H9 (cell line): ENCODE measurements at regions not wholly inside any gene's neighbourhood (a gene's known extent, or its start where the extent isn't known, plus 50 kb on each side); places are given as distances from the start of the nearest gene placed in this dataset.

ENCODE experiments used
- DNase-seq: peaks from one replicate; pipeline ENCODE4 v3.0.0-alpha.2; 2017
- H2AFZ ChIP-seq: one replicate; pipeline ENCODE4 v1.6.1; 2013; ENCODE audit warnings: mild to moderate bottlenecking, low read length, control low read depth, moderate library complexity
- H2AK5ac ChIP-seq: 2 replicates; pipeline ENCODE4 v1.6.1; 2013; ENCODE audit warnings: low read length, control low read depth, mixed read lengths; ENCODE audit not compliant: insufficient read length
- H2BK120ac ChIP-seq: one replicate; pipeline ENCODE4 v1.6.1; 2013; ENCODE audit warnings: low read depth, mild to moderate bottlenecking, low read length, control low read depth, inconsistent platforms; ENCODE audit not compliant: poor library complexity, severe bottlenecking
- H2BK12ac ChIP-seq: 2 replicates; pipeline ENCODE4 v1.6.1; 2013; ENCODE audit warnings: low read length, control low read depth, mixed read lengths, low read depth; ENCODE audit not compliant: insufficient read length
- H2BK15ac ChIP-seq: 2 replicates; pipeline ENCODE4 v1.6.1; 2013; ENCODE audit warnings: low read depth, low read length, control low read depth
- H2BK20ac ChIP-seq: one replicate; pipeline ENCODE4 v1.6.1; 2013; ENCODE audit warnings: low read depth, mild to moderate bottlenecking, low read length, control low read depth, inconsistent platforms; ENCODE audit not compliant: poor library complexity, severe bottlenecking
- H2BK5ac ChIP-seq: 2 replicates; pipeline ENCODE4 v1.6.1; 2013; ENCODE audit warnings: low read length, control low read depth, mixed read lengths; ENCODE audit not compliant: insufficient read length
- H3K14ac ChIP-seq: 2 replicates; pipeline ENCODE4 v1.6.1; 2013; ENCODE audit warnings: low read length, control low read depth; ENCODE audit not compliant: insufficient read depth
- H3K18ac ChIP-seq: 2 replicates; pipeline ENCODE4 v1.6.1; 2013; ENCODE audit warnings: low read depth, mild to moderate bottlenecking, mixed read lengths, low read length, control low read depth; ENCODE audit not compliant: insufficient read length
- H3K23ac ChIP-seq: 2 replicates; pipeline ENCODE4 v1.6.1; 2013; ENCODE audit warnings: low read length, control low read depth, mixed read lengths, low read depth; ENCODE audit not compliant: insufficient read length
- H3K23me2 ChIP-seq: 2 replicates; pipeline ENCODE4 v1.6.1; 2013; ENCODE audit warnings: low read depth, mild to moderate bottlenecking, mixed read lengths, low read length, control low read depth; ENCODE audit not compliant: insufficient read length, poor library complexity, severe bottlenecking
- H3K27ac ChIP-seq: 2 replicates; pipeline ENCODE4 v1.5.1; 2013; ENCODE audit warnings: low read length, control low read depth, mixed read lengths, low read depth; ENCODE audit not compliant: insufficient read length
- H3K27me3 ChIP-seq: 2 replicates; pipeline ENCODE4 v1.6.1; 2013; ENCODE audit warnings: low read length, control low read depth, inconsistent platforms; ENCODE audit not compliant: insufficient read depth
- H3K4ac ChIP-seq: 2 replicates; pipeline ENCODE4 v1.6.1; 2013; ENCODE audit warnings: low read depth, mild to moderate bottlenecking, control low read depth, inconsistent platforms, low read length, moderate library complexity
- H3K4me1 ChIP-seq: 2 replicates; pipeline ENCODE4 v1.6.1; 2013; ENCODE audit warnings: low read length, control low read depth, inconsistent platforms; ENCODE audit not compliant: insufficient read depth
- H3K4me2 ChIP-seq: 2 replicates; pipeline ENCODE4 v1.6.1; 2013; ENCODE audit warnings: low read length, control low read depth, mixed read lengths; ENCODE audit not compliant: insufficient read length, insufficient read depth
- H3K56ac ChIP-seq: 2 replicates; pipeline ENCODE4 v1.6.1; 2013; ENCODE audit warnings: low read depth, mild to moderate bottlenecking, mixed read lengths, low read length, control low read depth; ENCODE audit not compliant: insufficient read length
- H3K79me1 ChIP-seq: 2 replicates; pipeline ENCODE4 v1.6.1; 2013; ENCODE audit warnings: low read depth, mild to moderate bottlenecking, moderate library complexity, low read length, control low read depth, inconsistent platforms; ENCODE audit not compliant: insufficient read depth, poor library complexity, severe bottlenecking
- H3K79me2 ChIP-seq: 2 replicates; pipeline ENCODE4 v1.6.1; 2013; ENCODE audit warnings: low read length, control low read depth, inconsistent platforms; ENCODE audit not compliant: insufficient read depth
- H3K9ac ChIP-seq: 2 replicates; pipeline ENCODE4 v1.6.1; 2013; ENCODE audit warnings: low read length, control low read depth, mixed read lengths; ENCODE audit not compliant: insufficient read length; ENCODE audit errors: extremely low read depth
- H3K9me3 ChIP-seq: one replicate; pipeline ENCODE4 v1.6.1; 2013; ENCODE audit warnings: low read depth, low read length, inconsistent platforms; ENCODE audit not compliant: control insufficient read depth
- H3T11ph ChIP-seq: one replicate; pipeline ENCODE4 v1.6.1; 2013; ENCODE audit warnings: mild to moderate bottlenecking, low read length, control low read depth, inconsistent platforms
- H4K20me1 ChIP-seq: one replicate; pipeline ENCODE4 v1.6.1; 2013; ENCODE audit not compliant: control insufficient read depth, insufficient read length, insufficient read depth
- H4K5ac ChIP-seq: 2 replicates; pipeline ENCODE4 v1.6.1; 2013; ENCODE audit warnings: low read depth, mild to moderate bottlenecking, mixed read lengths, low read length, control low read depth; ENCODE audit not compliant: insufficient read length
- H4K8ac ChIP-seq: replicated peaks from 2 replicates; pipeline ENCODE4 v1.6.1; 2013; ENCODE audit warnings: low read length, control low read depth, mixed read lengths, low read depth; ENCODE audit not compliant: insufficient read length
- H4K91ac ChIP-seq: 2 replicates; pipeline ENCODE4 v1.6.1; 2013; ENCODE audit warnings: low read depth, mild to moderate bottlenecking, moderate library complexity, mixed read lengths, low read length, control low read depth; ENCODE audit not compliant: insufficient read length
- H3K27ac Mint-ChIP-seq, 3 experiments: 2 replicates in 2 of 3; 3 replicates in 1 of 3; pipeline ENCODE4 v1.8.0; 2020 to 2021; ENCODE audit warnings: mixed read lengths in 3 of 3, mild to moderate bottlenecking in 1 of 3, moderate library complexity in 1 of 3
- H3K27me3 Mint-ChIP-seq: 2 replicates; pipeline ENCODE4 v1.8.0; 2021; ENCODE audit warnings: low read depth, mild to moderate bottlenecking, moderate library complexity, mixed read lengths
- H3K36me3 Mint-ChIP-seq, 3 experiments: 2 replicates in 2 of 3; 3 replicates in 1 of 3; pipeline ENCODE4 v1.8.0; 2020 to 2021; ENCODE audit warnings: low read depth in 3 of 3, mixed read lengths in 3 of 3; ENCODE audit not compliant: insufficient read depth in 1 of 3
- H3K4me1 Mint-ChIP-seq, 2 experiments: 2 replicates each; pipeline ENCODE4 v1.8.0; 2020; ENCODE audit warnings: mixed read lengths in 2 of 2
- H3K4me3 Mint-ChIP-seq, 2 experiments: 2 replicates in 1 of 2; 3 replicates in 1 of 2; pipeline ENCODE4 v1.8.0; 2020 to 2021; ENCODE audit warnings: mild to moderate bottlenecking in 2 of 2, mixed read lengths in 2 of 2, moderate library complexity in 1 of 2
- H3K9me3 Mint-ChIP-seq, 2 experiments: 2 replicates in 1 of 2; 3 replicates in 1 of 2; pipeline ENCODE4 v1.8.0; 2020; ENCODE audit warnings: mild to moderate bottlenecking in 2 of 2, mixed read lengths in 2 of 2, moderate library complexity in 1 of 2
- CTCF ChIP-seq: fragments of 200-600 bp; sonication (generic); conservative IDR thresholded peaks from 3 replicates; pipeline ENCODE4 v1.8.0; 2021; ENCODE audit warnings: antibody characterized with exemption, mild to moderate bottlenecking
- WGBS: extraction: QIAGEN DNeasy Blood & Tissue Kit; methylation state at CpG from one replicate; pipeline ENCODE4 v1.1.7; 2013; ENCODE audit warnings: missing lambda C conversion rate, low lambda C conversion rate, mixed read lengths; ENCODE audit not compliant: insufficient read length; ENCODE audit errors: extremely low coverage; 5-methylcytosine and 5-hydroxymethylcytosine counted together

GRCh38 chr10:105352281-105352680 is 711.2 kb downstream of the SORCS3 start:
- Mint-ChIP-seq H3K9me3 (no peaks in the 10 kb centered on the region), H3K4me1 (0 out of 4 replicates have a peak, but pooled peaks cover 0 to 6% of the 10 kb centered on the region in 2 experiments), H3K36me3 (no peaks in the 10 kb centered on the region), H3K27ac (no peak overlapping the region), H3K27me3 (no peaks in the 10 kb centered on the region), H3K4me3 (no peak overlapping the region)
- no peak overlapping the region for H2AK5ac ChIP-seq
- H3K14ac ChIP-seq, result no peak overlapping the region
- H4K91ac ChIP-seq, result no peak overlapping the region
- no peak overlapping the region for H2BK20ac ChIP-seq
- no peak overlapping the region for H2BK12ac ChIP-seq
- no peaks in the 10 kb centered on the region for H3K27me3 ChIP-seq
- no peaks in the 10 kb centered on the region; the same call in 1 of the 2 replicates for H3K4me1 ChIP-seq
- no peak overlapping the region for H3K23ac ChIP-seq
- H2BK15ac ChIP-seq, result no peak overlapping the region
- no peaks in the 10 kb centered on the region for H4K20me1 ChIP-seq
- H3K56ac ChIP-seq, result no peak overlapping the region
- no peaks in the 10 kb centered on the region for H3K79me1 ChIP-seq
- H2BK5ac ChIP-seq, result no peak overlapping the region
- no peak overlapping the region for H3K4me2 ChIP-seq
- no peaks in the 10 kb centered on the region for H3K23me2 ChIP-seq
- H3K4ac ChIP-seq, result no peak overlapping the region
- no peak overlapping the region for H3T11ph ChIP-seq
- H2AFZ ChIP-seq, result no peak overlapping the region
- H2BK120ac ChIP-seq, result no peak overlapping the region
- no CpG with 5 or more reads among the region's 2 CpGs for WGBS
- H3K9me3 ChIP-seq, result no peaks in the 10 kb centered on the region
- no peaks in the 10 kb centered on the region for H3K79me2 ChIP-seq
- H4K8ac ChIP-seq, result no peak overlapping the region
- H4K5ac ChIP-seq, result no peak overlapping the region
- H3K9ac ChIP-seq, result no peak overlapping the region
- TF ChIP-seq CTCF, result no peak
- H3K27ac ChIP-seq, result no peak overlapping the region
- no peak for DNase-seq
- no peak overlapping the region for H3K18ac ChIP-seq
